ENCODE measurements at regions not wholly inside any gene's neighbourhood (a gene's known extent, or its start where the extent isn't known, plus 50 kb on each side); places are given as distances from the start of the nearest gene placed in this dataset.

DNA sequence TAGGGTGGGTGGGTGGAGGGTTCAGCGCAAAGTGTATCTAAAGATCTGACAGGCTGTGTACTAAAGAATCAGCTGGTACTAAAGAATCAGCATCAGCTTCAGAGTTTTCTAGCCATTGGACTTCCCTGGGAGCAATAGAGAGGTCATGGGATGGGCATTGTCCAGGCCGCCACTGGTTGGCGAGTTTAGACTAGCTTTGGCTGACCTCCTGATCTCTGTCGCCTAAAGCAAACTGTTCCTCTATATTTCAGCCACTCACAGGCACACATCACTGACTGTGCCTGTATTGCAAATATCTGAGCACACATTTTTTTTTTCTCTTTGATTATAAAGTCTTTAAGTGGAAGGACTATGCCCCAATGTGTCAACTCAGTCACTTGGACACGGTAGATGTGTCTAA lies 267.8 kb upstream of the SKOR2 start:
- ATAC-seq (ENCODE audit: low read depth): no peak
- Histone ChIP-seq H3K56ac (ENCODE audit: extremely low read depth, insufficient read depth, low read length) (no peak overlapping the region), H3K4me3 (ENCODE audit: insufficient read depth, low read depth, low read length) (no peak overlapping the region), H3K27me3 (ENCODE audit: control insufficient read depth, insufficient read depth, low read length) (no peaks in the 10 kb centered on the region), H4K91ac (ENCODE audit: insufficient read depth, low read depth, low read length) (no peak overlapping the region), H4K5ac (ENCODE audit: low read depth, low read length) (no peak overlapping the region), H2AFZ (replicated peaks; ENCODE audit: low read length, poor library complexity) (no peak overlapping the region), H2AK9ac (replicated peaks; ENCODE audit: low read depth, low read length, poor library complexity) (no peak overlapping the region), H4K20me1 (ENCODE audit: insufficient read depth, low read length) (no peaks in the 10 kb centered on the region), H2BK5ac (ENCODE audit: low read depth, low read length, poor library complexity, severe bottlenecking) (no peak overlapping the region), H2BK120ac (ENCODE audit: low read depth, low read length) (no peak overlapping the region), H2BK15ac (ENCODE audit: low read depth, low read length) (no peak overlapping the region), H3K14ac (replicated peaks; ENCODE audit: low read depth, low read length) (no peak overlapping the region), H3K27ac (ENCODE audit: insufficient read depth, low read length) (no peak overlapping the region), H3K9me3 (ENCODE audit: control insufficient read depth, insufficient read depth, low read length) (0 out of 2 replicates have a peak, but pooled peaks cover 2% of the 10 kb centered on the region), H4K8ac (ENCODE audit: low read depth in 2 of 2, low read length in 2 of 2) (no peak overlapping the region), H2AK5ac (ENCODE audit: low read depth, low read length) (no peak overlapping the region), H2BK20ac (ENCODE audit: low read depth, low read length) (no peak overlapping the region), H3K4me2 (ENCODE audit: low read depth, low read length) (no peak overlapping the region), H3K4me1 (ENCODE audit: control insufficient read depth, insufficient read depth, low read length) (no peaks in the 10 kb centered on the region), H3K18ac (ENCODE audit: low read depth, low read length) (no peak overlapping the region), H3K9ac (ENCODE audit: low read depth, low read length) (no peak overlapping the region), H3K9me1 (ENCODE audit: insufficient read depth, low read length) (no peaks in the 10 kb centered on the region), H3K23ac (ENCODE audit: low read depth, low read length) (no peak overlapping the region), H3K36me3 (ENCODE audit: control insufficient read depth, insufficient read depth, low read length) (no peaks in the 10 kb centered on the region), H3K4ac (ENCODE audit: low read depth, low read length) (no peak overlapping the region), H3K79me1 (ENCODE audit: low read depth in 1 of 2, low read length in 2 of 2) (no peaks in the 10 kb centered on the region)
- CTCF ChIA-PET: no interaction called here
- no TSS peak for BruUV-seq (replicated peaks)
- intact Hi-C loops (cut with micrococcal nuclease) (no loop called here), dilution Hi-C loops (cut with HindIII; ENCODE audit: low sequenced_read_pairs, unreplicated experiment) (no loop called here), in situ Hi-C loops (cut with MboI; ENCODE audit: low sequenced_read_pairs) (no loop called here)
- WGBS, 2 experiments (ENCODE audit: extremely low coverage in 2 of 2, insufficient read length in 1 of 2): no CpG with 5 or more reads among the region's 5 CpGs
- no peak for DNase-seq
- POLR2A ChIA-PET (ENCODE audit: unreplicated experiment): no interaction called here
- TF ChIP-seq NFE2L2 (IDR thresholded peaks at IDR 0.05; ENCODE audit: low read depth, low read length): no peak
- TF ChIP-seq RCOR1 (IDR thresholded peaks at IDR 0.05; ENCODE audit: insufficient replicate concordance, low read length): no peak
